ENCODE measurements at regions not wholly inside any gene's neighbourhood (a gene's known extent, or its start where the extent isn't known, plus 50 kb on each side); places are given as distances from the start of the nearest gene placed in this dataset.

- DNase-seq, result no peak
These were observed 245.5 kb upstream of the PPP2R2D start for GRCh38 chr10:131655101-131655849.

- DNase-seq, result no peak
These were observed 244.8 kb upstream of the PPP2R2D start for GRCh38 chr10:131656009-131656408.

GRCh38 chr10:131656431-131656841 is 244.4 kb upstream of the PPP2R2D start:
- no peak for DNase-seq

GRCh38 chr10:131657318-131657984 is 243.4 kb upstream of the PPP2R2D start:
- no peak for DNase-seq

GRCh38 chr10:131657985-131658330 is 242.8 kb upstream of the PPP2R2D start:
- no peak for DNase-seq

GRCh38 chr10:131658476-131659110 is 242.2 kb upstream of the PPP2R2D start:
- DNase-seq, result no peak

- DNase-seq, result no peak
These were observed 240.4 kb upstream of the PPP2R2D start for GRCh38 chr10:131660427-131660826.

- DNase-seq, result no peak
These were observed 238.0 kb upstream of the PPP2R2D start for GRCh38 chr10:131662851-131663250.

- DNase-seq, result no peak
These were observed 237.5 kb upstream of the PPP2R2D start for GRCh38 chr10:131663351-131663750.

GRCh38 chr10:131666091-131666490 is 234.7 kb upstream of the PPP2R2D start:
- no peak for DNase-seq

GRCh38 chr10:131667047-131667446 is 233.8 kb upstream of the PPP2R2D start:
- DNase-seq, result no peak

- no peak for DNase-seq
These were observed 233.2 kb upstream of the PPP2R2D start for GRCh38 chr10:131667561-131667960.

GRCh38 chr10:131668903-131669302 is 231.9 kb upstream of the PPP2R2D start:
- DNase-seq, result no peak

- no peak for DNase-seq
These were observed 231.0 kb upstream of the PPP2R2D start for GRCh38 chr10:131669838-131670237.

GRCh38 chr10:131670341-131670740 is 230.5 kb upstream of the PPP2R2D start:
- DNase-seq, result no peak

GRCh38 chr10:131673396-131673795 is 227.4 kb upstream of the PPP2R2D start:
- DNase-seq, result no peak

GRCh38 chr10:131674130-131674529 is 226.7 kb upstream of the PPP2R2D start:
- no peak for DNase-seq

GRCh38 chr10:131675104-131675503 is 225.7 kb upstream of the PPP2R2D start:
- DNase-seq, result no peak

- DNase-seq, result no peak
These were observed 224.6 kb upstream of the PPP2R2D start for GRCh38 chr10:131676046-131676799.

GRCh38 chr10:131676800-131677421 is 223.9 kb upstream of the PPP2R2D start:
- no peak for DNase-seq

GRCh38 chr10:131677671-131678070 is 223.1 kb upstream of the PPP2R2D start:
- no peak for DNase-seq

GRCh38 chr10:131678171-131678570 is 222.6 kb upstream of the PPP2R2D start:
- DNase-seq, result no peak

- DNase-seq, result no peak
These were observed 222.2 kb upstream of the PPP2R2D start for GRCh38 chr10:131678613-131679012.
